Peyer's patch (tissue), 4 donors: ENCODE measurements at regions not wholly inside any gene's neighbourhood (a gene's known extent, or its start where the extent isn't known, plus 50 kb on each side); places are given as distances from the start of the nearest gene placed in this dataset.

Experiments
- POLR2A ChIP-seq, 2 donors: fragments of 450-650 bp; IDR thresholded peaks; one replicate each; pipeline ENCODE4 v1.5.1; 2017; ENCODE audit warnings: antibody characterized with exemption in 2 of 2, mild to moderate bottlenecking in 2 of 2, moderate library complexity in 2 of 2
- TF ChIP-seq, protein P1 (sequence below), 6 experiments: fragments of 450-650 bp in 4 of 6; fragments of 200-600 bp in 2 of 6; sonication (generic) in 1 of 6; IDR thresholded peaks; one replicate each; pipeline ENCODE4 v1.5.1; 2017 to 2019; ENCODE audit warnings: antibody characterized with exemption in 6 of 6, mild to moderate bottlenecking in 3 of 6, moderate library complexity in 1 of 6

DNA sequence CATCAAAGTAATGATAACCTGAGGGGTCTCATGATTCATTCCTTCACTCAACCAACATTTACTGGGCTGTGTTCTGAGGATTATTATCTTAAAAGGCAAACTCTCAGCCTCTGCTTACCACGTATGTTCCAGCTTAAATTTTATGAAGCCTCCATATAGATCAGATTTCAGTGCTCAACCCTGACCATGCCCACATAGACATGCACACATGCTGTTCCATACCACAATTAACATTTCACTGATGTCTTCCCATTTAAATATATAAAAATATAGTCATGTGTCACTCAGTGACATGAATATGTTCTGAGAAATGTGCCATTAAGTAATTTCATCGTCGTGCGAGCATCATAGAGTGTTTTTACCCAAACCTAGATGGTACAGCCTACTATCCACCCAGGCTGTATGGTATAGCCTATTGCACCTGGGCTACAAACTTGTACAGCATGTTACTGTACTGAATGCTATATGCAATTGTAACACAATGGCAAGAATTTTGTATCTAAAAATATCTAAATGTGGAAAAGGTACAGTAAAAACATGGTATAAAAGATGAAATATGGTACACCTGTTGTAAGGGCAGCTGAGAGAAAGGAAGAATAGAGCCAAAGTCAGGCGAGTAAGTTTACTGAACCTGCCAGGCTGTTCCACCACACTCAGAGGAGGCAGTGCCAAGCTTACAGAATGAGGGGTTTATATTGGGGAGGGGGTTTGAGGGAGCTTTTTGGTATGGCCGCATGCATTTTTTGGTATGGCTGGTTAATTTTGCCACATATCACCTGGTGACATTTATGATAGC, 134.7 kb upstream of the ETV3 start:
- no peak for TF ChIP-seq POLR2A (IDR thresholded peaks at IDR 0.05)
- TF ChIP-seq, protein P1, sequence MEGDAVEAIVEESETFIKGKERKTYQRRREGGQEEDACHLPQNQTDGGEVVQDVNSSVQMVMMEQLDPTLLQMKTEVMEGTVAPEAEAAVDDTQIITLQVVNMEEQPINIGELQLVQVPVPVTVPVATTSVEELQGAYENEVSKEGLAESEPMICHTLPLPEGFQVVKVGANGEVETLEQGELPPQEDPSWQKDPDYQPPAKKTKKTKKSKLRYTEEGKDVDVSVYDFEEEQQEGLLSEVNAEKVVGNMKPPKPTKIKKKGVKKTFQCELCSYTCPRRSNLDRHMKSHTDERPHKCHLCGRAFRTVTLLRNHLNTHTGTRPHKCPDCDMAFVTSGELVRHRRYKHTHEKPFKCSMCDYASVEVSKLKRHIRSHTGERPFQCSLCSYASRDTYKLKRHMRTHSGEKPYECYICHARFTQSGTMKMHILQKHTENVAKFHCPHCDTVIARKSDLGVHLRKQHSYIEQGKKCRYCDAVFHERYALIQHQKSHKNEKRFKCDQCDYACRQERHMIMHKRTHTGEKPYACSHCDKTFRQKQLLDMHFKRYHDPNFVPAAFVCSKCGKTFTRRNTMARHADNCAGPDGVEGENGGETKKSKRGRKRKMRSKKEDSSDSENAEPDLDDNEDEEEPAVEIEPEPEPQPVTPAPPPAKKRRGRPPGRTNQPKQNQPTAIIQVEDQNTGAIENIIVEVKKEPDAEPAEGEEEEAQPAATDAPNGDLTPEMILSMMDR (IDR thresholded peaks at IDR 0.05), result no peak
